GM12874 (cell line): ENCODE measurements at regions not wholly inside any gene's neighbourhood (a gene's known extent, or its start where the extent isn't known, plus 50 kb on each side); places are given as distances from the start of the nearest gene placed in this dataset.

Experiments
- CTCF ChIP-seq: IDR thresholded peaks from 2 replicates; pipeline ENCODE4 v1.5.1; 2011; ENCODE audit warnings: low read depth, mild to moderate bottlenecking, control low read depth, low read length, moderate library complexity; ENCODE audit not compliant: insufficient read depth

DNA sequence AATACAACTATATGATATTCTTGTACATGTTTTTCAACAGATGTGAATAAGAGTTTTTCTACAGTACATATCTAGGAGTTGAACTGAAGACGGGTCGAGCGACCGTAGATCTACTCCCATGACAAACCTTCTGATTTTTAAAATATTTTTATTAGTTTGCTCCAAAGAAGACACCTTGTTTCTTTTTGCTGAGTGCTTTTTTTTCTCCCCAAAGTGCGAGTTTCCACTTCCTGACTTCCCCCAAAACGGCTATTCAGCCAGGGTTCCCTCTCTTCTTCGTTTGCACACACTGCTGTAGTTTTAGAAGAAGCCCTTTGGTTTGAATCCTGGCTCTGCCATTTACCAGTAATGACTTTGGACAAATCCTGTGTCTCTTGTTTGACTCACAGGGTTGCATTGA, 241.7 kb upstream of the MAF start:
- no peak for TF ChIP-seq CTCF

- TF ChIP-seq CTCF = no peak
Measured at GRCh38 chr16:79839466-79840341, 239.2 kb upstream of the MAF start.

DNA sequence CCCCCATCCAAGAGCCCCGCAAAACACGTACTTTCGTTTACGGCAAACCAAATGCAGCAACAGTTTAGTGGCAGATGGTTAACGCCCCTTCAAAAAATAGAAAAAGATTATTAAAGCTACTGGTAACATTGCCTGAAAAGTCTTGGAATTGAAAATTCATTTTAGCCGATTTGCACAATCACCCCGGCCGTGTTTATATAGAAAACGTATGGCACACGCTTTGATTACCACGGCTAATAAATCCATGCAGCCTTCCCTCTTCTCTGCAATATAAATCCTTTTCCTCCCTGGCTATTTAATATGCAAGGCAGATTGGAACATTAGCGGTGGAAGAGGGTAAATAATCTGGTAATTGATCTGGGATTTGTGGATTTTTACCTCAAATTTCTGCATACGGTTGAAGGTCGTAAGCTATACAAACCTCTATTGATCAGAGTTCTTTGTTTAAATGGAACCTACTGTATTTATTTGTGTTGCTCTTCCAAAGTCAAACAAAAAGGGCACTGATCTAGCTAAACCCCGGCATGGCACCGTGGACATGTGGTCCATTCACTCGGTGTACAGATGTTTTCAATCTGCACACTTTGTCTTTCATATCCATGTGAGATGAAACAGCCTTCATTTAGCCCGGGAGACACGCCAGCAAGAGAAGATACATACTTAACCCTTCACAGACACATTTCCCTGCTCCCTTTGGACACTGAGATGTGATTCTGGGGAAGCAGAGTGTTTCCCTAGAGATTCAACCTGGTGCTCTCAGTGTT, 238.1 kb upstream of the MAF start:
- TF ChIP-seq CTCF = no peak

DNA sequence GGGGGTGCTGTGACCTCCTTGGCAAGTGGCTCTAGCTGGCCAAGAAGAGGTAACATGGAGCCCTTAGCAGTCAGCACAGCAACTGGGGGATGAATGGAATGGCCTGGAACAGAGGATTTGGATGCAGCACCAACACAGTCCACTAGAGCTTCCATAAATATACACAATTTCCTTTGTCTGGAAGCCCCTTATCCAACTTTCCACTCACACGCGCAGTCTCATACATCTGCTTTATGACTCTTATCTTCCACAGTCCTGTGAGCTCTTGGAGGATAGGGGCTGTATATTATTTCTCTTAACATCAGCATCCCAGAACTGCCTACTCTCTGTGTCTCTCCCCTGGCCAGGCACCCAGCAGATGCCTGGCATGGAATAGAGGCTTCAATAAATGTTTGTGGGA, 235.6 kb upstream of the MAF start:
- TF ChIP-seq CTCF = no peak

- TF ChIP-seq CTCF = no peak
Measured at GRCh38 chr16:79835194-79835593, 234.7 kb upstream of the MAF start.

GRCh38 chr16:79834720-79835119, 234.2 kb upstream of the MAF start:
- no peak for TF ChIP-seq CTCF

DNA sequence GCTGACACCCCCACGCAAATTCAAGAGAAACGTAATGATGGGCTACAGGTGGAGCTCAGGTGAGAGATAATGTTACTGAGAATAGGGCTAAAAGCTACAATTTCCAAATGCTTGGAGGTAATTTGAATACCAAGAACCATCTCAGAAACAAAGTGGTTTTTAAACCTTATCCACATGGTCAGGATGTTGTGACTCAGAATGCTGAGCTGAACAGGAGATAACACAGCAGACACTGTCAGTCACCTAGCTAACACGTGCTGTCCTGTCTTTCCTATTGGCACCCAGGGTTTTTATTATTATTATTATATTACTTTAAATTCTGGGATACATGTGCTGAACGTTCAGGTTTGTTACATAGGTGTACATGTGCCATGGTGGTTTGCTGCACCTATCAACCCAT, 233.0 kb upstream of the MAF start:
- no peak for TF ChIP-seq CTCF
